Glutamatergic neuron (in vitro differentiated cells): ENCODE measurements at regions not wholly inside any gene's neighbourhood (a gene's known extent, or its start where the extent isn't known, plus 50 kb on each side); places are given as distances from the start of the nearest gene placed in this dataset.

ENCODE experiments used
- DNase-seq: peaks from one replicate; pipeline ENCODE4 v3.0.0; 2022
- H3K27ac Mint-ChIP-seq: one replicate; pipeline ENCODE4 v1.8.0; 2020; ENCODE audit warnings: mild to moderate bottlenecking, mixed read lengths, inconsistent platforms; ENCODE audit not compliant: unreplicated experiment
- H3K27me3 Mint-ChIP-seq: one replicate; pipeline ENCODE4 v1.8.0; 2020; ENCODE audit warnings: mild to moderate bottlenecking, moderate library complexity, mixed read lengths, inconsistent platforms; ENCODE audit not compliant: unreplicated experiment
- H3K36me3 Mint-ChIP-seq: one replicate; pipeline ENCODE4 v1.8.0; 2020; ENCODE audit warnings: mild to moderate bottlenecking, mixed read lengths, inconsistent platforms; ENCODE audit not compliant: unreplicated experiment
- H3K4me1 Mint-ChIP-seq: one replicate; pipeline ENCODE4 v1.8.0; 2020; ENCODE audit warnings: mild to moderate bottlenecking, low read depth, mixed read lengths, inconsistent platforms; ENCODE audit not compliant: unreplicated experiment
- H3K4me3 Mint-ChIP-seq: one replicate; pipeline ENCODE4 v1.8.0; 2020; ENCODE audit warnings: mild to moderate bottlenecking, mixed read lengths, inconsistent platforms; ENCODE audit not compliant: unreplicated experiment
- H3K9me3 Mint-ChIP-seq: one replicate; pipeline ENCODE4 v1.8.0; 2020; ENCODE audit warnings: mild to moderate bottlenecking, moderate library complexity, mixed read lengths, inconsistent platforms; ENCODE audit not compliant: unreplicated experiment
- TF ChIP-seq, protein P1 (sequence below): fragments of 200-600 bp; sonication (generic); IDR thresholded peaks from one replicate; pipeline ENCODE4 v1.5.0; 2021; ENCODE audit not compliant: partially characterized antibody, unreplicated experiment

DNA sequence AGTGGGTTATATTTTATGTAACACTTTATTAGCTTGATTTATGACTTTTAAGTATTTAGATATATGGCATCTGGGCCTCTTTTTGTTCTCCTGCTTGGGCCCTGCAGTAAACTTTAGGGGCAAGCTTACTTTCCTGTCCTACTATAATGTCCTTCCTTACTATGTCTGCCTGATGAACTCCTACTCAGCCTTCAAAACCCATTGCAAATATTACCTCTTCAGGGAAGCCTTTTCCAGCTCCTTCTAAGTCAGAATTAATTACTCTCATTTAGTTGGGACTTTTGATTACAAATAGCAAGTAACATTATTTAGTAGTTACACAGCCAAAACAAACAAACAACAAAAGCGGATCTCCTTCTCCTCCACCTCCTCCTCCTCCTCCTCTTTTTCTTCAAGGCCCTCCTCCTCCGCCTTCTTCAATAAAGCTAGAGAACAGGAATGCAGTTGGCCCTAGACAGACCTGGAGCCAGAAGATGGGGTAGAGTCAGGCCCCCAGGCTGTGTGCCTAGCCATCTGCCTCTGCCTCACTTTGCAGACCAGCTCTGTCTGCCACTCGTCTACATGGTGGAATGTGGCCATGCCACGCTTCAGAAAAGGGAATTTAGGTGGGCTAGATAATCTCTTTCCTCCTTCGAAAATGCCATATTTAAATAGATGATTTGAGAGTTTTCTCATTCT is 301.2 kb downstream of the SP3 start:
- Mint-ChIP-seq H3K36me3 (no peaks in the 10 kb centered on the region), H3K4me1 (peaks cover 30% of the 10 kb centered on the region), H3K4me3 (no peak overlapping the region), H3K27ac (no peak overlapping the region), H3K27me3 (no peaks in the 10 kb centered on the region), H3K9me3 (peaks cover 2% of the 10 kb centered on the region)
- TF ChIP-seq, protein P1, sequence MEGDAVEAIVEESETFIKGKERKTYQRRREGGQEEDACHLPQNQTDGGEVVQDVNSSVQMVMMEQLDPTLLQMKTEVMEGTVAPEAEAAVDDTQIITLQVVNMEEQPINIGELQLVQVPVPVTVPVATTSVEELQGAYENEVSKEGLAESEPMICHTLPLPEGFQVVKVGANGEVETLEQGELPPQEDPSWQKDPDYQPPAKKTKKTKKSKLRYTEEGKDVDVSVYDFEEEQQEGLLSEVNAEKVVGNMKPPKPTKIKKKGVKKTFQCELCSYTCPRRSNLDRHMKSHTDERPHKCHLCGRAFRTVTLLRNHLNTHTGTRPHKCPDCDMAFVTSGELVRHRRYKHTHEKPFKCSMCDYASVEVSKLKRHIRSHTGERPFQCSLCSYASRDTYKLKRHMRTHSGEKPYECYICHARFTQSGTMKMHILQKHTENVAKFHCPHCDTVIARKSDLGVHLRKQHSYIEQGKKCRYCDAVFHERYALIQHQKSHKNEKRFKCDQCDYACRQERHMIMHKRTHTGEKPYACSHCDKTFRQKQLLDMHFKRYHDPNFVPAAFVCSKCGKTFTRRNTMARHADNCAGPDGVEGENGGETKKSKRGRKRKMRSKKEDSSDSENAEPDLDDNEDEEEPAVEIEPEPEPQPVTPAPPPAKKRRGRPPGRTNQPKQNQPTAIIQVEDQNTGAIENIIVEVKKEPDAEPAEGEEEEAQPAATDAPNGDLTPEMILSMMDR = no peak
- no peak for DNase-seq

GRCh38 chr2:173664513-173664910 is 300.7 kb downstream of the SP3 start:
- Mint-ChIP-seq H3K4me3 (no peak overlapping the region), H3K36me3 (no peaks in the 10 kb centered on the region), H3K27me3 (no peaks in the 10 kb centered on the region), H3K27ac (peak overlapping the region; percentile 35), H3K9me3 (peaks cover 2% of the 10 kb centered on the region), H3K4me1 (peaks cover 28% of the 10 kb centered on the region)
- DNase-seq = no peak
- TF ChIP-seq, protein P1 = no peak

- Mint-ChIP-seq H3K27ac (peak overlapping the region; percentile 56), H3K4me1 (peaks cover 28% of the 10 kb centered on the region), H3K4me3 (no peak overlapping the region), H3K9me3 (peaks cover 2% of the 10 kb centered on the region), H3K27me3 (no peaks in the 10 kb centered on the region), H3K36me3 (no peaks in the 10 kb centered on the region)
- TF ChIP-seq, protein P1 = no peak
- peak; percentile 26 for DNase-seq
Measured at GRCh38 chr2:173666171-173666888, 298.8 kb downstream of the SP3 start.

DNA sequence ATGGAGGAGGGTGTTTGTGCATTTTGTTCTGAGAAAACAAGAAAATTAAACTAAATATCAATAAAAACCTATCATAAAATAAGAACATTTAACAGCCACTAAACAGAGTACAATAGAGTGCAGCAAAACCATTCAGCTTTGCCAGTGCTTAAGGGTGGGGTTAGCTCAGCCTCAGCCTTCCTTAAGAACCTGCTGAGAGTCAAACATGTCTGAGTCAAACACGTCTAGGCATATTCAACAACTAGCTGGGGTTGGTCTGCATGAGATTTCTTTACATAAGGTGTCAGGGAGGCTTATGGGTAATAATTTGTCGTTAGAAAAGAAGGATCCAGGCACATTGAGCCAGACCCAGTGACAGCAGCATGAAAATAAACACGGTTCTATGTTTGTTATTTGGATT is 298.2 kb downstream of the SP3 start:
- no peaks in the 10 kb centered on the region for H3K27me3 Mint-ChIP-seq
- H3K4me3 Mint-ChIP-seq = no peak overlapping the region
- no peak for DNase-seq
- peaks cover 2% of the 10 kb centered on the region for H3K9me3 Mint-ChIP-seq
- TF ChIP-seq, protein P1 = no peak
- no peaks in the 10 kb centered on the region for H3K36me3 Mint-ChIP-seq
- H3K27ac Mint-ChIP-seq = no peak overlapping the region
- peaks cover 28% of the 10 kb centered on the region for H3K4me1 Mint-ChIP-seq

GRCh38 chr2:173667415-173667814 is 297.8 kb downstream of the SP3 start:
- H3K27ac Mint-ChIP-seq = no peak overlapping the region
- no peak overlapping the region for H3K4me3 Mint-ChIP-seq
- TF ChIP-seq, protein P1 = no peak
- H3K9me3 Mint-ChIP-seq = peaks cover 2% of the 10 kb centered on the region
- H3K4me1 Mint-ChIP-seq = peaks cover 28% of the 10 kb centered on the region
- H3K36me3 Mint-ChIP-seq = no peaks in the 10 kb centered on the region
- no peak for DNase-seq
- H3K27me3 Mint-ChIP-seq = no peaks in the 10 kb centered on the region
